Osteoblast (primary cell): ENCODE measurements at regions not wholly inside any gene's neighbourhood (a gene's known extent, or its start where the extent isn't known, plus 50 kb on each side); places are given as distances from the start of the nearest gene placed in this dataset.

Experiments used
- DNase-seq: peaks from one replicate; pipeline ENCODE4 v3.0.0; 2011; ENCODE audit warnings: low spot score, mixed read lengths; ENCODE audit not compliant: insufficient read length; ENCODE audit errors: missing footprints
- H2AFZ ChIP-seq: 2 replicates; pipeline ENCODE4 v1.6.0; 2011; ENCODE audit warnings: mild to moderate bottlenecking, low read length
- H3K27ac ChIP-seq: 2 replicates; pipeline ENCODE4 v1.5.1; 2011; ENCODE audit warnings: mild to moderate bottlenecking, low read depth, low read length, moderate library complexity
- H3K27me3 ChIP-seq: 2 replicates; pipeline ENCODE4 v1.6.0; 2012; ENCODE audit warnings: mild to moderate bottlenecking, control low read depth, inconsistent platforms, low read length, moderate library complexity; ENCODE audit not compliant: insufficient read depth
- H3K36me3 ChIP-seq: 2 replicates; pipeline ENCODE4 v1.5.1; 2011; ENCODE audit warnings: mild to moderate bottlenecking, low read length, control low read depth, moderate library complexity; ENCODE audit not compliant: insufficient read depth
- H3K4me1 ChIP-seq: 2 replicates; pipeline ENCODE4 v1.5.1; 2011; ENCODE audit warnings: mild to moderate bottlenecking, low read length, control low read depth, moderate library complexity; ENCODE audit not compliant: insufficient read depth
- H3K4me2 ChIP-seq: 2 replicates; pipeline ENCODE4 v1.6.0; 2011; ENCODE audit warnings: mild to moderate bottlenecking, low read length; ENCODE audit not compliant: insufficient read depth
- H3K4me3 ChIP-seq: fragments of 200-600 bp; sonication (generic); 3 replicates; pipeline ENCODE4 v1.5.1; 2012; ENCODE audit warnings: mild to moderate bottlenecking, low read length, inconsistent platforms; ENCODE audit not compliant: insufficient read depth
- H3K79me2 ChIP-seq: 2 replicates; pipeline ENCODE4 v1.6.0; 2012; ENCODE audit warnings: mild to moderate bottlenecking, low read length, control low read depth, inconsistent platforms; ENCODE audit not compliant: insufficient read depth
- H3K9me3 ChIP-seq: 2 replicates; pipeline ENCODE4 v1.5.1; 2011; ENCODE audit warnings: low read depth, low read length, control low read depth
- H4K20me1 ChIP-seq: 2 replicates; pipeline ENCODE4 v1.6.0; 2012; ENCODE audit warnings: mild to moderate bottlenecking, low read length, control low read depth; ENCODE audit not compliant: insufficient read depth
- CTCF ChIP-seq: IDR thresholded peaks from 2 replicates; pipeline ENCODE4 v1.5.1; 2011; ENCODE audit warnings: mild to moderate bottlenecking, low read depth, low read length, moderate library complexity; ENCODE audit errors: extremely low read depth

- peak overlapping the region; percentile 13 for H2AFZ ChIP-seq
- H3K4me1 ChIP-seq, result no peaks in the 10 kb centered on the region
- no peaks in the 10 kb centered on the region for H3K27me3 ChIP-seq
- no peak for TF ChIP-seq CTCF
- no peak overlapping the region for H3K4me2 ChIP-seq
- H3K4me3 ChIP-seq, result no peak overlapping the region
- H3K79me2 ChIP-seq, result no peaks in the 10 kb centered on the region
- no peaks in the 10 kb centered on the region for H3K36me3 ChIP-seq
- no peaks in the 10 kb centered on the region for H4K20me1 ChIP-seq
- H3K9me3 ChIP-seq, result no peaks in the 10 kb centered on the region
- no peak overlapping the region for H3K27ac ChIP-seq
- peak; percentile 75 for DNase-seq
Observed at GRCh38 chr2:147076634-147077033, 768.2 kb upstream of the ACVR2A start.

GRCh38 chr2:147068071-147068470 lies 776.8 kb upstream of the ACVR2A start:
- H3K9me3 ChIP-seq, result no peaks in the 10 kb centered on the region
- H3K27ac ChIP-seq, result no peak overlapping the region
- H4K20me1 ChIP-seq, result no peaks in the 10 kb centered on the region
- no peaks in the 10 kb centered on the region for H3K79me2 ChIP-seq
- no peak overlapping the region for H3K4me2 ChIP-seq
- no peak for TF ChIP-seq CTCF
- no peak for DNase-seq
- no peaks in the 10 kb centered on the region for H3K4me1 ChIP-seq
- no peak overlapping the region for H3K4me3 ChIP-seq
- no peak overlapping the region for H2AFZ ChIP-seq
- H3K27me3 ChIP-seq, result no peaks in the 10 kb centered on the region
- no peaks in the 10 kb centered on the region for H3K36me3 ChIP-seq

- Histone ChIP-seq H3K4me2 (no peak overlapping the region), H3K4me1 (no peaks in the 10 kb centered on the region), H4K20me1 (no peaks in the 10 kb centered on the region), H3K9me3 (no peaks in the 10 kb centered on the region), H3K79me2 (no peaks in the 10 kb centered on the region), H2AFZ (no peak overlapping the region), H3K36me3 (no peaks in the 10 kb centered on the region), H3K4me3 (no peak overlapping the region), H3K27me3 (no peaks in the 10 kb centered on the region), H3K27ac (no peak overlapping the region)
- no peak for TF ChIP-seq CTCF
- no peak for DNase-seq
Observed at GRCh38 chr2:147067136-147067535, 777.7 kb upstream of the ACVR2A start.

- no peaks in the 10 kb centered on the region for H3K4me1 ChIP-seq
- no peak overlapping the region for H3K4me2 ChIP-seq
- H4K20me1 ChIP-seq, result no peaks in the 10 kb centered on the region
- TF ChIP-seq CTCF, result no peak
- no peaks in the 10 kb centered on the region for H3K79me2 ChIP-seq
- no peak overlapping the region for H3K27ac ChIP-seq
- no peaks in the 10 kb centered on the region for H3K36me3 ChIP-seq
- no peaks in the 10 kb centered on the region for H3K27me3 ChIP-seq
- H3K9me3 ChIP-seq, result no peaks in the 10 kb centered on the region
- no peak for DNase-seq
- H2AFZ ChIP-seq, result no peak overlapping the region
- no peak overlapping the region for H3K4me3 ChIP-seq
Observed at GRCh38 chr2:147062073-147062472, 782.8 kb upstream of the ACVR2A start.
